Activated naive CD8-positive, alpha-beta T cell treated with anti-CD3 and anti-CD28 coated beads for 36 hours (primary cell): ENCODE measurements at regions not wholly inside any gene's neighbourhood (a gene's known extent, or its start where the extent isn't known, plus 50 kb on each side); places are given as distances from the start of the nearest gene placed in this dataset.

Experiments used
- DNase-seq: peaks from one replicate; pipeline ENCODE4 v3.0.0; 2021
- H3K27ac Mint-ChIP-seq: one replicate; pipeline ENCODE4 v1.8.0; 2022; ENCODE audit warnings: mild to moderate bottlenecking, moderate library complexity, mixed read lengths
- H3K27me3 Mint-ChIP-seq: one replicate; pipeline ENCODE4 v1.8.0; 2022; ENCODE audit warnings: mild to moderate bottlenecking, mixed read lengths
- H3K36me3 Mint-ChIP-seq: one replicate; pipeline ENCODE4 v1.8.0; 2021; ENCODE audit warnings: mild to moderate bottlenecking, mixed read lengths
- H3K4me1 Mint-ChIP-seq: one replicate; pipeline ENCODE4 v1.8.0; 2021; ENCODE audit warnings: mixed read lengths
- H3K4me3 Mint-ChIP-seq: one replicate; pipeline ENCODE4 v1.8.0; 2022; ENCODE audit warnings: mild to moderate bottlenecking, moderate library complexity, mixed read lengths
- H3K9me3 Mint-ChIP-seq: one replicate; pipeline ENCODE4 v1.8.0; 2022; ENCODE audit warnings: mixed read lengths

DNA sequence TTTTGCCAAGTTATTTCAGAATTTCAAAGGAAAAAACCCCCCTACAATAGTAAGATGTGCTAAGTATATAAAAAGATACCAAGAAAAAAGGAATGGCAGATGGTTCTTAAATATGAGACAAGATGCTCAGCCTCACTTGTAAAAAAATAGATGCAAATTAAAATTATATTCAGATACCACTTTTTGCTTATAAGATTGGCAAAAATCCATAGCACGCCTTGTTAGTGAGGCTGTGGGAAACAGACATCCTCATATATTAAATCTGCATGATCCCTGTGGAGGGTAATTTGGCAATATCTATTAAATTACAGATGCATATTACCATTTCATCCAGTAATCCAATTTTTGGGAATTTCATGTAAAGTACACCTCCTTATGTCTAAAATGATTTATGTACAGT lies 62.5 kb upstream of the PDHA1 start:
- Mint-ChIP-seq H3K4me3 (no peak overlapping the region), H3K27me3 (peaks cover 4% of the 10 kb centered on the region), H3K9me3 (peaks cover 2% of the 10 kb centered on the region), H3K4me1 (no peaks in the 10 kb centered on the region), H3K36me3 (no peaks in the 10 kb centered on the region), H3K27ac (no peak overlapping the region)
- no peak for DNase-seq

DNA sequence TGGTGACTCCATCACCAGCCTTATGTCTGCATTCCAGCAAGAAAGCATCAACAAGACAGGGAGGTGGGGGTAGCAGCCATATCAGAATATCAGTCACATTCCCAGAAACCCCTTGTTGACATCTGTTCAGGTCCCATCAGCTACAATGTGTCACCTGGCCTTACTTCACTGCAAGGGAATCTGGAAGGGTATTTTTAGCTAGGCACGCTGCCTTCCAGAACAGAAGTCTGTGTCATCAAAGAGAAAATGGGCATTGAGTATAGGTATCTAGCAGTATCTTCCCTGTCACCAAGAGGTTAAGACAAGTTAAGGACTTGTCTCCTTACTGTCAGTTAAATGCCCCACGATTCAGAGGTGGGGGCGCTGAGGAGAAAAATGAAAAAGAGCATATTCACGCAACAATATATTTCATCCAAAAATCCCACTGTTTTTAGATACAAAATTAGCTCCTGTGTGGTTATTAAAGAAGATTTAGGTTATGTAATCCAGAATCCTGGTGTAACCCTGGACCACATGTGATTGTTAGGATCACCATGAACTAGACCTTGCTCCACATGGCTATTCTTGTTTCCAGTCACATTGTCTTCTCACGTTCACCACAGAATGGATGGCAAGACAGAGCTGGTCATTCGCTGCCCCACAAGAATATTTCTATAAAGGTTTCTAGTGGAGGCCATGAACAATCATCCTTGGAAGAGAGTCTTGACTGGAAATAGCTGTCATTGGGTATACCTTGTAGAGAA lies 60.0 kb upstream of the PDHA1 start:
- no peak for DNase-seq
- no peak overlapping the region for H3K27ac Mint-ChIP-seq
- H3K9me3 Mint-ChIP-seq: no peaks in the 10 kb centered on the region
- H3K4me1 Mint-ChIP-seq: no peaks in the 10 kb centered on the region
- peaks cover 1% of the 10 kb centered on the region for H3K27me3 Mint-ChIP-seq
- no peaks in the 10 kb centered on the region for H3K36me3 Mint-ChIP-seq
- H3K4me3 Mint-ChIP-seq: no peak overlapping the region

DNA sequence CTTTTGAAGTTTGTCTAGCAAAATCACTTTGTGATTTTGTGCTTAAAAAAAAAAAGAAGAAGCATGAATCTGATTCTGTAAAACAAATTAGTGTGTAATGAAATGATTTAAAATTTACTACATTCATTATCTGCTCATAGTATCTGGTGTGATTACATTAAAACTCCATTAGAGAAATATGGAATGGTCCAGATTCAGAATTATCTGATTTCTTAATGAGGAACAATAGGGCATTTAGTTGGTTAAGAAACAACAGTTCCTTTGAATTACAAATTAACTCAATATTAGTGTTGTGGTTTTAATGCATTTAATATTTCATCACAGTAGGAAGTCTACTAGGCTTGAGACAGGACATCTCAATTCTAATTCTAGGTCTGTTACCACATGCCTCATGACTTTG lies 57.9 kb upstream of the PDHA1 start:
- no peaks in the 10 kb centered on the region for H3K9me3 Mint-ChIP-seq
- H3K36me3 Mint-ChIP-seq: no peaks in the 10 kb centered on the region
- H3K27me3 Mint-ChIP-seq: peaks cover 3% of the 10 kb centered on the region
- DNase-seq: no peak
- no peak overlapping the region for H3K27ac Mint-ChIP-seq
- no peak overlapping the region for H3K4me3 Mint-ChIP-seq
- H3K4me1 Mint-ChIP-seq: no peaks in the 10 kb centered on the region

DNA sequence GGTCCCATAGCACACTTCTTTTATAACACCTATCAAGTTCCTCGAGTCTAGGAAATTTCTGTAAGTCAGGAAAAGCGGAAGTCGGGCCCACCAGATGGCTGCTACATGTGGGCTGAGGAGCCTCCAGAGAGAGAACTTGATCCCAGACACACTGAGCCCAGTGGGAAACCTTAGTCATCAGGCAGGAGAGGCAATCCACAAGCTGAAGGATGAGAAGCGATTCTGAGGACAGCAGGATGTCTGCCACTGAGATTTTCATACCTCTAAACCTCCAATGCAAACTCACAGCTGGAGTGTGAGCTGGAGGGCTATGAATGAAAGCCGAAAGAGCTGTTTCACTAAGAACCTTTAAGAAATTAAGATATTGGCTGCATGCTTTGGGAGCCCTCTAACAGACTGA lies 52.6 kb upstream of the PDHA1 start:
- Mint-ChIP-seq H3K4me1 (no peaks in the 10 kb centered on the region), H3K27me3 (peaks cover 3% of the 10 kb centered on the region), H3K9me3 (no peaks in the 10 kb centered on the region), H3K36me3 (no peaks in the 10 kb centered on the region), H3K4me3 (no peak overlapping the region), H3K27ac (no peak overlapping the region)
- no peak for DNase-seq

DNA sequence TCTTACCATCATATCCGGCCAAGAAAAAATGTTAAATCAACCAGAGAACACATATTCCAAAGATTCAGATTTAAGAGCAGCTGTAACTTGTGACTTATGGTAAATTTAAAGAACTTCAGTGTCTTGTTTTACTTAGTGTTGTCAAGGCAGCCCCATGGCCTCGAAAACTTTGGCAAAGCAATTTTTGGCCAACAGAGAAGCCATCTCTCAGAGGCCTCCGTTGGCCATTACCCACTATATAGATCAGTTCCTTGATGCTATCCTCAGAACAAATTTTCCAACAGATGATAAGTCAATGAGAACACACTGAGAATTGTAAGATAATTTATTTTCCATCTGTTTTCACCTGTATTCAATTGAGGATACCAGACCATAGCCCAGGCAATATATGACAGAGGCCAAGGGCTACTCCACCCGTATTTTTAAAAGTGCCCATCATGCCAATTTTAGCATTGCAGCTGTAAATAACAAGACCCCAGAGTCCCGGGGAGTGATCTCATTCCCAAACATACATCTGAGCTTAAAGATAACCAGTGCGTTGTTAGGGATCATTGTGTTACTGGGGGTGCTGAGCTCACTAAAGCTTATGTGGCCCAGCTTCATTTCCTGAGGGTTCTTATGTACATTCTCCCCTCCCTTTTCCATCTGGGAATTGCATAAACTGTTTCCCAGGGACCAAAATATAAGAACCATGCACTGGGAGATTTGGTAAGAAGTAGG lies 50.0 kb upstream of the PDHA1 start:
- no peak overlapping the region for H3K4me3 Mint-ChIP-seq
- no peak for DNase-seq
- H3K27me3 Mint-ChIP-seq: peaks cover 2% of the 10 kb centered on the region
- H3K9me3 Mint-ChIP-seq: no peaks in the 10 kb centered on the region
- H3K36me3 Mint-ChIP-seq: no peaks in the 10 kb centered on the region
- H3K4me1 Mint-ChIP-seq: no peaks in the 10 kb centered on the region
- no peak overlapping the region for H3K27ac Mint-ChIP-seq
